GM21367 (cell line): ENCODE measurements at regions not wholly inside any gene's neighbourhood (a gene's known extent, or its start where the extent isn't known, plus 50 kb on each side); places are given as distances from the start of the nearest gene placed in this dataset.

Experiments
- ATAC-seq: cut with Tn5 transposase; IDR thresholded peaks from one replicate; pipeline ENCODE4 v1.9.1; 2021; ENCODE audit not compliant: unreplicated experiment

GRCh38 chr17:79377230-79377786 is 233.5 kb downstream of the RBFOX3 start:
- ATAC-seq: no peak

GRCh38 chr17:79374807-79375206 is 236.0 kb downstream of the RBFOX3 start:
- no peak for ATAC-seq

- no peak for ATAC-seq
These were observed 236.7 kb downstream of the RBFOX3 start for GRCh38 chr17:79374087-79374689.

GRCh38 chr17:79372470-79373238 is 238.2 kb downstream of the RBFOX3 start:
- no peak for ATAC-seq

- no peak for ATAC-seq
These were observed 238.9 kb downstream of the RBFOX3 start for GRCh38 chr17:79371984-79372383.

GRCh38 chr17:79370594-79370993 is 240.3 kb downstream of the RBFOX3 start:
- no peak for ATAC-seq

- ATAC-seq: no peak
These were observed 240.7 kb downstream of the RBFOX3 start for GRCh38 chr17:79370126-79370525.

GRCh38 chr17:79369532-79369931 is 241.3 kb downstream of the RBFOX3 start:
- ATAC-seq: no peak

GRCh38 chr17:79369001-79369400 is 241.8 kb downstream of the RBFOX3 start:
- ATAC-seq: no peak

- no peak for ATAC-seq
These were observed 242.3 kb downstream of the RBFOX3 start for GRCh38 chr17:79368521-79368920.

GRCh38 chr17:79366988-79367571 is 243.8 kb downstream of the RBFOX3 start:
- ATAC-seq: no peak

GRCh38 chr17:79365836-79366770 is 244.7 kb downstream of the RBFOX3 start:
- ATAC-seq: no peak

- ATAC-seq: no peak
These were observed 245.5 kb downstream of the RBFOX3 start for GRCh38 chr17:79365351-79365750.

GRCh38 chr17:79364315-79365094 is 246.3 kb downstream of the RBFOX3 start:
- ATAC-seq: no peak

- ATAC-seq: no peak
These were observed 247.1 kb downstream of the RBFOX3 start for GRCh38 chr17:79363552-79364275.

GRCh38 chr17:79362772-79363305 is 248.0 kb downstream of the RBFOX3 start:
- ATAC-seq: no peak

GRCh38 chr17:79361873-79362771 is 248.7 kb downstream of the RBFOX3 start:
- ATAC-seq: no peak

- ATAC-seq: no peak
These were observed 249.6 kb downstream of the RBFOX3 start for GRCh38 chr17:79361221-79361734.
